Neural cell (in vitro differentiated cells): ENCODE measurements at regions not wholly inside any gene's neighbourhood (a gene's known extent, or its start where the extent isn't known, plus 50 kb on each side); places are given as distances from the start of the nearest gene placed in this dataset.

Experiments used
- POLR2AphosphoS5 ChIP-seq: IDR thresholded peaks from 2 replicates; pipeline ENCODE4 v1.6.1; 2012
- TF ChIP-seq, protein P1 (sequence below): fragments of 450-650 bp; IDR thresholded peaks from 2 replicates; pipeline ENCODE4 v1.5.1; 2014; ENCODE audit warnings: antibody characterized with exemption, mild to moderate bottlenecking, moderate library complexity; ENCODE audit not compliant: poor library complexity, severe bottlenecking

DNA sequence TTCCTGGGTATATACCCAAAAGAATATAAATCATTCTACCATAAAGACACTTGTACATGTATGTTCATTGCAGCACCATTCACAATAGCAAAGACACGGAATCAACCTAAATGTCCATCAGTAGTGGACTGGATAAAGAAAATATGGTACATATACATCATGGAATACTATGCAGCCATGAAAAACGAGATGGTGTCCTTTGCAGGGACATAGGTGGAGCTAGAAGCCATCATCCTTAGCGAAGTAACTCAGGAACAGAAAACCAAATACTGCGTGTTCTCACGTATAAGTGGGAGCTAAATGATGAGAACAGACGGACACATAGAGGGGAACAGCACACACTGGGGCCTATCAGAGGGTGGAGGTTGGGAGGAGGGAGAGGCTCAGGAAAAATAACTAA is 183.7 kb upstream of the CELF2 start:
- TF ChIP-seq, protein P1, sequence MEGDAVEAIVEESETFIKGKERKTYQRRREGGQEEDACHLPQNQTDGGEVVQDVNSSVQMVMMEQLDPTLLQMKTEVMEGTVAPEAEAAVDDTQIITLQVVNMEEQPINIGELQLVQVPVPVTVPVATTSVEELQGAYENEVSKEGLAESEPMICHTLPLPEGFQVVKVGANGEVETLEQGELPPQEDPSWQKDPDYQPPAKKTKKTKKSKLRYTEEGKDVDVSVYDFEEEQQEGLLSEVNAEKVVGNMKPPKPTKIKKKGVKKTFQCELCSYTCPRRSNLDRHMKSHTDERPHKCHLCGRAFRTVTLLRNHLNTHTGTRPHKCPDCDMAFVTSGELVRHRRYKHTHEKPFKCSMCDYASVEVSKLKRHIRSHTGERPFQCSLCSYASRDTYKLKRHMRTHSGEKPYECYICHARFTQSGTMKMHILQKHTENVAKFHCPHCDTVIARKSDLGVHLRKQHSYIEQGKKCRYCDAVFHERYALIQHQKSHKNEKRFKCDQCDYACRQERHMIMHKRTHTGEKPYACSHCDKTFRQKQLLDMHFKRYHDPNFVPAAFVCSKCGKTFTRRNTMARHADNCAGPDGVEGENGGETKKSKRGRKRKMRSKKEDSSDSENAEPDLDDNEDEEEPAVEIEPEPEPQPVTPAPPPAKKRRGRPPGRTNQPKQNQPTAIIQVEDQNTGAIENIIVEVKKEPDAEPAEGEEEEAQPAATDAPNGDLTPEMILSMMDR: no peak
- no peak for TF ChIP-seq POLR2AphosphoS5
